GM12874 (cell line): ENCODE measurements at regions not wholly inside any gene's neighbourhood (a gene's known extent, or its start where the extent isn't known, plus 50 kb on each side); places are given as distances from the start of the nearest gene placed in this dataset.

ENCODE experiments used
- TF ChIP-seq, protein P1 (sequence below): IDR thresholded peaks from 2 replicates; pipeline ENCODE4 v1.5.1; 2011; ENCODE audit warnings: low read depth, mild to moderate bottlenecking, control low read depth, low read length, moderate library complexity; ENCODE audit not compliant: insufficient read depth

DNA sequence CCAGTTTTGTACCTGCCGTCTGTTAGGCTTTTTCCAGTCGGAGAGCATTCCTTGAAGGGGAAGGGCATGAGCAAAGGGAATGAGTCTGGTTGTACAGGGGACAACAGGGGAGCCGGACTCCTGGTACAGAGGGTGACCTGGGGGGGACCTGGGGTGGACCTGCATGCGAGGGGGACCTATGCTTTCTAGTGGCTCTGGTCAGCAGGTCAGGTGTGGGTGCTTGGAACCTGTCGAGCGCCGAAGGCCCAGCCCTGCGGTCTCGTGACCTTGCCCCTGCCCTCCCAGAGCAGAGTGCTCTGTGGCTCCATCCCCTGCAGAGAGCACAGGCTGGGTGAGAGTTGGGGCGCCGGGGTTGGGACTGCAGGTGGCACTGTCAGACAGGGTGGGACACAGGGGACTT is 96.7 kb upstream of the ASAP2 start:
- TF ChIP-seq, protein P1, sequence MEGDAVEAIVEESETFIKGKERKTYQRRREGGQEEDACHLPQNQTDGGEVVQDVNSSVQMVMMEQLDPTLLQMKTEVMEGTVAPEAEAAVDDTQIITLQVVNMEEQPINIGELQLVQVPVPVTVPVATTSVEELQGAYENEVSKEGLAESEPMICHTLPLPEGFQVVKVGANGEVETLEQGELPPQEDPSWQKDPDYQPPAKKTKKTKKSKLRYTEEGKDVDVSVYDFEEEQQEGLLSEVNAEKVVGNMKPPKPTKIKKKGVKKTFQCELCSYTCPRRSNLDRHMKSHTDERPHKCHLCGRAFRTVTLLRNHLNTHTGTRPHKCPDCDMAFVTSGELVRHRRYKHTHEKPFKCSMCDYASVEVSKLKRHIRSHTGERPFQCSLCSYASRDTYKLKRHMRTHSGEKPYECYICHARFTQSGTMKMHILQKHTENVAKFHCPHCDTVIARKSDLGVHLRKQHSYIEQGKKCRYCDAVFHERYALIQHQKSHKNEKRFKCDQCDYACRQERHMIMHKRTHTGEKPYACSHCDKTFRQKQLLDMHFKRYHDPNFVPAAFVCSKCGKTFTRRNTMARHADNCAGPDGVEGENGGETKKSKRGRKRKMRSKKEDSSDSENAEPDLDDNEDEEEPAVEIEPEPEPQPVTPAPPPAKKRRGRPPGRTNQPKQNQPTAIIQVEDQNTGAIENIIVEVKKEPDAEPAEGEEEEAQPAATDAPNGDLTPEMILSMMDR = no peak

DNA sequence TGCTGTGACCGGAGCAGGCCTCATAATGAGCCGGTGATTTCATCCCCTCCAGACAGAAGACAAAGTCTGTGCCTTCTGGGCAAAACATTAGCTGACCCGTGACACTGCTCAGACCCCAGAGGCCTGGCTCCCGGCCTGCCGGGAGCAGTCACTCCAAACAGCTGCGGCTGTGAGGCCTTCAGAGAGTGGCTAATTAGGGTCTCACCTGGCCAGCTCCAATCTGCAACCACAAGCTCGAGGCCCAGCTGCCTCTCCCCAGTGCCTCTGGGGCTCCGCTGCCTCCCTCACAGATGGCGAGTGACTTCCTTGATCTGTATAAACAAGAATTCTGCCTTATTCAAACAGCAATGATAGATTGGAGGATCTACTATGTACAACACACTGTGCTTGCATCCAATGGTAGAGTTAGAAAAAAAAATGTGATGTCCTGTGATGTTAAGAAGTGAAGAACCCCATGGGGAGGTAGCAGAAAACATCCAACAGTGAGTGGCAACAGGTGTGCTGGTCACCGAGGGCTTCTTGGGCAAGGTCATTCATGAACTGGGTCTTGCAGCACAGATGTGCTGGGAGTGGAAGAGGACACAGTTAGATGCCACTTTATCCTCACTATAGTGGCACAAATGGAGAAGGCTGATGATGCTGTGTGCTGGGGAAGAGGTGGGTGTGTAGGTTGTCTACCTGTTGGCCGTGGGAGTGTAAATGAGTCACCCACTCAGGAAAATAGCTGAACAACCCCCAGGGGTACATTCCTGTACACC is 98.2 kb upstream of the ASAP2 start:
- TF ChIP-seq, protein P1 = no peak

DNA sequence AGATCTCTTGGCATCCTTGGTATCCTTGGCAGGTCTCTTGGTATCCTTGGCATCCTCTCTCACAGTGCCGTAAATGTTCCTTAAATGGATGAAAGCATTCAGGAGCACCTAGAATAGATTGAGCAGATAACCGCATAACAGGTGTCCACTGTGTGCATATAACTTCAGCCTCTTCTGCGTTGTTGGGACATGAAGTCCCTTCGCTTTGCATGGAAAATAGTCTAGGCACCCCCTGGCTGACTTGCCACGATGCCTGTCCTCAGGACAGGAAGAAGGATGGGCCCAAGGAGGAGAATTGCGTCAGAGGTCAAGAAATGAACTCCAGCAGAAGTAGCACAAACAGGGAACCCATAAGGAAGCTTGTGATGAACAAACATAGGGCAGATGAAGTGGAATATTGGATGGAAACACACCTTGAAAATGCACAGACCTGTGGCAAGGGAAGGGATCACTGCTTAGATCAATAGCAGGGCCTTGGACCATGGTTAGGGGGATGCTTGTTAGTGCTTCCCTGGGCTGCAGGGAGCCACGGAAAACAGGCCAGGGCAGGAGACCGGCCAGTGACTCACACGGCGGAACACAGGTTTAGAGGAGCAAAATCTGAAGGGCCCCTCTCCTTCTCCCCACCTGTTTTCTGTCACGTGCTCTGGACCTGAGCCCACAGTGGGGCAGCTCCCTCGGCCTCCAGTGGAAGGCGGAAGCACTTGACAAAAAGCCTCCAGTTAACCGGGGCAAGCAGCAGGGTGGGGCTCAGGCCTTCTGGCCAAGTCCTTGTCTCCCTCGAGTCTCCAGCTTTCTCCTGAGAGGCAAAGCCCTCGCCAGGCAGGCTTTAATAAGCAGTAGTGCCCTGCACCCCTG is 99.2 kb upstream of the ASAP2 start:
- TF ChIP-seq, protein P1 = no peak

DNA sequence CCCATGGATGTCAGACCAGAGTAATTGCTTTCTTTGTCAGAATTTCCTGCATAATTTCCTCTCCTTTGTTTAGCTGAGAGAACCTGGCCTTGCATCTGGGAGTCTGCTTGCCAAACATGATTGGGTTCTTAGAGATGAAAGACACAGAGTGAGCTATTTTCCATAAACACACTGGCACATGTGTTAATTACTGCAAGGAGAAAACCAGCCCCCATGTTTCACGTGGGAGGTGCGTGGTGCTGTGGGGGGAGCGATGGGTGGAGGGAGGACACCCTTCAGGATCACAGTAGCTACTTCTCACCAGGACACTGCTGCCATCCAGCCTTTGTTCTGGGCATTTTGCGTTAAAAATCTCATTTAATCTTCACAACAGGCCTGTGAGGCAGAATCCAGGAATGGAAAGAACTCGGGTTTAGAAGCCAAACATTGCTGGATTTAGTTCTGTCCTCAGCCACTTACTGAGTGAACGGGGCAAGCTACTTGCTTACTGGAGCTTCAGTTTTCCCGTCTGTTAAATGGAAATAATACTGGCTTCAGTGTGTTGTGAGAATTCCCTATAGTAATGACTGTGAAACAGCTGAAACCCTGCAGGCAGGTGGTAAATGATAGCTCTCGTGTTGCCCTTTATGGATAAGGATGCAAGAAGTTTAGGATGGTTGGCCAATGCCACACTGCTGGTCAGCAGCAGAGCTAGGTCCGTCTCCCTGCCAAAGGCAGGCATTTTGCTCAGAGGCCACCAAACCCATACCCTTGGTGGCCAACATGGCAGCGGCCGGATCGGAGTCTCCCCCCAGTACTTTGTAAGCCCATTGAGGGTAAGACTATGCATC is 100.1 kb upstream of the ASAP2 start:
- TF ChIP-seq, protein P1 = no peak

DNA sequence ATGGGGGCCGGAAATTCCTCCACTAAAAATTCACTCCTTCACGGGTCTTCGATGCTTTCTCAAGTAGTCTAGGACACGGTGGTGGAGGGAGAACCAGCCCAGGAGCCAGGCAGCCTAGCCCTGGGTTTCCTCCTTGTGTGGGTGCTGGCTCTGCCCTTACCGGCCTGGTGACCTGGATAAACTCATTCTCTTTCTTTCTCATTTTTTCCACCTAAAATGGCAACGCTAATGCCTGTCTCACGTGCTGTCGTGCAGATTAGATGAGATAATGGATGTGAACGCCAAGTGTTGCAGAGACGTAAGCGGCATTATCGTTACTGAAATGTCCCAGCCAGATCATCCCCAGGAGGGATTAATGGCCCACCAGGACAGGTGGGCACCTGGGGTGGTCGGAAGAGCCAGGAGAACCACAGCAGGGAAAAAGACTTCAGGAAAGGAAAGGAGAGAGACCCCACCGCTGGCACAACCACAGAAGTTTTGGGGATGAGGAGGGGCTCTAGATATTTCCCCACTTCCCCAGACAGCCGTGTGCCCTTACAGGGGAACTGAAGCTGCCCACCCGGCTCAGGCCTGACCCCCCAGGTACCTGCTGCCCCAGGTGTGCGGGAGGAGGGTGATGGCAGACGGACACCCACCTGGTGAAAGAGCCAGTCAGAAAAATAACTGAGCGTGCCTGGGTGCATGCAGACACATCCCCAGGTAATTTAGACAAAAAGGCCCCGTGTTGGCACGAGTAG is 100.8 kb upstream of the ASAP2 start:
- TF ChIP-seq, protein P1 = no peak

DNA sequence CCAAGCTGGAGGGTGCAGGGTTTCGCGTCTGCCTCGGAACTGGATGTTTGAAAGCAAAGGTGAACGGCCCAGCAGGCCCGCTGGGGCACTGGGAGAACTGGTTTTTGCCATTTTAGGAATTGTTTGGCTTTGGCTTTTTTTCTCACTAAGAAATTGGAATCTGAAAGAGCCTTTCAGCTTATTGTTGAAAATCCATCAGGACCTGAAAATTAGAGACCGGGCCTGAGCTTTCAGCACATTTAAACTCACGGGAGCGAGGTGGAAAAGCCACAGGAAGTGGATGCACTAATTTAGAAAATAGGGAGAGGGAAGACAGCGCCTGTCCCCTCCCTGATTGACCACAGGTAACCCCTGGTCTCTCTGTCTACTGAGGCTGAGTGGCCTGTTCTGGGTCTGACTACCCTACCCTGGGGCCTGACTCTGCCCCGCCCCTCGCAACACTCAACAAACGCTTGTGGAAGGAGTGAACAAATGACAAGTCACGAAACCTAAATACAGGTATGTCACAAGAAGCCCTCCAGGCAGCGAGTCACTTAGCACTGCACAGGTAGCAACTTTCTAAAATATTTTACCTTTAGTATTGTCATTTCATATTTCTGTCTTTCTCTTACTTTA is 100.3 kb upstream of the MBOAT2 start:
- TF ChIP-seq, protein P1 = no peak
